HG02870 (cell line): ENCODE measurements at regions not wholly inside any gene's neighbourhood (a gene's known extent, or its start where the extent isn't known, plus 50 kb on each side); places are given as distances from the start of the nearest gene placed in this dataset.
"Not testable (repeated sequence)": the region's sequence is repeated elsewhere in the genome, so short reads cannot be mapped to it uniquely, and the experiment has no call there.

ENCODE experiments used
- ATAC-seq: cut with Tn5 transposase; IDR thresholded peaks from one replicate; pipeline ENCODE4 v1.9.1; 2021; ENCODE audit warnings: mild to moderate bottlenecking, moderate library complexity; ENCODE audit not compliant: unreplicated experiment

DNA sequence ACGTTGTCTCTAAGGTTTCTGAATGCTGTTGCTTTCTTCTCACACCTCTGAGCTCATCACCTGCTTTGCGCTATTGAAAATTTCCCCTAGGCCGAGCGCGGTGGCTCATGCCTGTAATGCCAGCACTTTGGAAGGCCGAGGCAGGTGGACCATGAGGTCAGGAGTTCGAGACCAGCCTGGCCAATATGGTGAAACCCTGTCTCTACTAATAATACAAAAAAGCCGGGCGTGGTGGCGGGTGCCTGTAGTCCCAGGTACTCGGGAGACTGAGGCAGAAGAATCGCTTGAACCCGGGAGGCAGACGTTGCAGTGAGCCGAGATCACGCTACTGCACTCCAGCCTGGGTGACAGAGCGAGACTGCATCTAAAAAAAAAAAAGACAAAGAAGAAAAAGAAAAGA lies 422.0 kb upstream of the DPH6 start:
- not testable (repeated sequence) for ATAC-seq

DNA sequence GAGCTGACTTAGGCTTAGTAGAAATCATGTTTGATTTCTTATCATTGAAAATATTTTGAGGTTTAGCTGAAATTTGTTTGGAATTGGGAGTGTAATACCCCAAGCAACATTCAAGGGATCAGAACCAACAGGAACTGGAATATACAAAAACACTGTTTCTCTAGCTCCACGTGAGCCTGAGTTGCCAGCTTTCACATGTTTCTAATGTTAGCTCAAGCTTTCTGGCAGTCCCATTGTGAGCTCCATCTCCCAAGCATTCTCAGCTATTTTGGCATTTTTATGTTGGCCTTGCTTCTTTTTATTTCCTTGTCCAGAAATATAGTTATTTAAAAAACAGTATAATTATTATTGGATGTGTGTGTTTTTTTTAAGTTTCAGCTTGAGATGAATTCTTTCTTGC lies 427.1 kb upstream of the DPH6 start:
- no peak for ATAC-seq

GRCh38 chr15:35974052-35974451 lies 428.1 kb upstream of the DPH6 start:
- no peak for ATAC-seq

GRCh38 chr15:35975941-35976340 lies 430.0 kb upstream of the DPH6 start:
- no peak for ATAC-seq

DNA sequence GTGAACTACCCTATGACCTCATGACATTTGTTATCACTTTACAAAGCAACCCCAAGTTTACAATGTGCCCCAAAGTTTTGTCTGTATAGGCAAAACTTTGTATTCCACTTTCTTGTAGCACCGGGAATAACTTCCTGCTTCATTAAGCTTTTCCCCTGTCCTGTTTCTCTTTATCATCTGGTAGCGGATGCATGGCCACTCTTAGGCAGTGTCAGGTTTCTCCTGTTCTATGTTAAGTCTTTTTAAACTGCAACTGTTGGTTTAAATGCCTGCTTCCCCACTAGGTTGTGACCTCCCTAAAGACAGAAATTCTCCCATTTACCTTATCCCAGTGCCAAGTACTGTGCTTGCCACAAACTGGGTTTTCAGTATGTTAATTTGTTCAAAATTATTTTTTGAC lies 433.6 kb upstream of the DPH6 start:
- no peak for ATAC-seq

GRCh38 chr15:35980719-35981118 lies 434.8 kb upstream of the DPH6 start:
- no peak for ATAC-seq

DNA sequence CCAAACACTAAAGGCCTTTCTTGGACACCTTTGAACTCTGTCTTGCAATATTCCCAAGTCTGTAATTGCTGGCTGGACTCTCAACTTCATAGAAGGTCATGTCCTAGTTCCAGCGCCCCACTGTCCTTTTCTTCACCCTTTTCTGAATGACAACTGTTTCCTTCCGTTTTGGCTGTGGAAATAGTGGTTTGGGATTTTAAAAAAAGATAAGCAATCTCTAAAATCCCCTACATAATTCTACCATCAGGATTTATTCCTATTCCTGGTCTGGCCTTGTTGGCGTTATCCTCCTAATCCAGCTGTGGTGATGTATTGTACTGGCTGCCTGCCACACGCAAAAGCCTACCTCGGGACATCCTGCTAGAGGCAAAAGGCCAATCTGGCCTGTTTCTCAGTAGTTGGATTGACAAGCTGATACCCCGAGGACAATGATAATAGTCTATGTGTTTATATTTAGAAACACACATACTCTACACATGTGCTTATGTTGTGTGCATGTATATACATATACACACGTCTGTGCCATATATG lies 440.3 kb upstream of the DPH6 start:
- ATAC-seq, result no peak

DNA sequence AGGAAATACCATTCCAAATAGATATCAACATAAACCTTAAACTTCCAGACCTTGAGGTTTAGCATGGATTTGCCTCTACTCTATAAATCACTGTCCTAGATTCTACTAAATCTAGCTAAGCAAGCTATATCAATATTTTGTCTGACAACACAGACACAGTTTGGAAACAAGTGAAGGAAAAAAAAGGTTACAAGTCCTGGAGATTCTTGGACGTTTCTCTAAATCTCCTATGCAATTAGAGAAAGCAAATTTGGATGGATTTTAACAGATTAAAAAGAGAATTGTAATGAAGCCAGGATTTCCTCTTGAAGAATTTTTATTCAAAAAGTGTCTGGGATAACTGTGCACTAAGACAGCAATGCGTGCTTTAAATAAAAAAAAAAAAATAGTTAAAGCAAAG lies 441.1 kb upstream of the DPH6 start:
- no peak for ATAC-seq

- no peak for ATAC-seq
Measured at GRCh38 chr15:35991386-35991785, 445.4 kb upstream of the DPH6 start.

- ATAC-seq, result no peak
Measured at GRCh38 chr15:35992791-35993190, 446.8 kb upstream of the DPH6 start.

DNA sequence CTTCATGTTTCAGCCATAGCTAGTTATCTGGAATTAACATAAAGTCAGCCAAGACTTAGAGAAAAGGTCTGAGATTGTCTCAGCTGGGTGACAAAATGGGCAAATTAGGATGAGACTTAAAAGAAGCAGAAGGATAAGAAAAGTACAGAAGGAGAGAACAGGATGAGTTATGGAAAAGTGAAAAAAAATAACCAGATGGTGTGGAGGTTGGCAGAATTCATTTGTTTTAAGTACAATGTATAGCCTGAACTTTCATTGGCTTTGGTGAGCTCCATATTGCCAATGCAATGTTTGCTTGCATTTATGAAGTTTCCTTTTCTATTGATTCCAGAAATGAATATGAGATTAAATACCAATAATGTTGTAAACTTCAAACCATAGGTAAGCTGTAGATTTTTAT lies 447.2 kb upstream of the DPH6 start:
- ATAC-seq, result no peak

GRCh38 chr15:35994876-35995275 lies 448.9 kb upstream of the DPH6 start:
- no peak for ATAC-seq

DNA sequence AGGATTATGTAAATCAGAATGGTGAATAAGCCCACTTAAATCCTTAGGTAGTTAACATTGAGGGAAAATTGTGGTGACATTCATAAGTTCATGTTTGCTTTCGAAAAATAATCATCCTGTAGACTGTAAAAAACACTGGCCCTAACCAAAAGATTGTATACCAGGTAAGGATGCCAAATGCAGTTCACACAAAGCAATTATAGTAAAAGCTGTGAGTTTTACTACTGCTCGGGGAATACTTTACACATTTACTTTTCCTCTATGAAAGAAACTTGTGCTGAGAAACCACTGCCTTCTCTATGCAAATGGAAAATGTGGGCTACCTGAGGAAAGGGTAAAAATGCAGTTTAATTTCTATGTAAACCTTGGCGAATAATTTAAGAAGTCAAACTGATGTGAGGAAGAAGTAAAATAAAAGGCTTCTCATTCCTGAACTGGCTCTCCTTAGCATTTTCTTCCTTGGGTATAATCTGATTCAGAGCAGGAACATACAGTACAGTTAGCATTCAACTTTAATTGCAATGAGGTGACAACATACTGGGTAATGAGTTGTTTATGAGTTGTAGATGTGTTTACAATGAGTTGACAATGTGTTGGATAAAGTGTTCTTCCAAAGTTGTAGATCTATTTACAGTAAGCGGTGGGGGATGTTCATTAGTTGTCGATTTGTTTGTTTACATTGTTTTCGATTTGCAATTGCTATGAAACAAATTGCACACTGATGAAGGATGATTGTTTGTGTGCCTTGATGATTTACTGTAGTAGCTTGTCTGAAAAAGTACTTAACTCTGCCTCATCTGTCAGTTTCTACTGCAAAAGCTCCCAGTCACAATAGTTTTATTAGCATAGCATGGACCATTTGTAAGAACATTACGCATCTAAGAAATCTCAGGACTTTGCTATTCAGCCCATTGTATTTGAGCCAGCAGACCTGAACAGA lies 453.0 kb upstream of the DPH6 start:
- no peak for ATAC-seq

DNA sequence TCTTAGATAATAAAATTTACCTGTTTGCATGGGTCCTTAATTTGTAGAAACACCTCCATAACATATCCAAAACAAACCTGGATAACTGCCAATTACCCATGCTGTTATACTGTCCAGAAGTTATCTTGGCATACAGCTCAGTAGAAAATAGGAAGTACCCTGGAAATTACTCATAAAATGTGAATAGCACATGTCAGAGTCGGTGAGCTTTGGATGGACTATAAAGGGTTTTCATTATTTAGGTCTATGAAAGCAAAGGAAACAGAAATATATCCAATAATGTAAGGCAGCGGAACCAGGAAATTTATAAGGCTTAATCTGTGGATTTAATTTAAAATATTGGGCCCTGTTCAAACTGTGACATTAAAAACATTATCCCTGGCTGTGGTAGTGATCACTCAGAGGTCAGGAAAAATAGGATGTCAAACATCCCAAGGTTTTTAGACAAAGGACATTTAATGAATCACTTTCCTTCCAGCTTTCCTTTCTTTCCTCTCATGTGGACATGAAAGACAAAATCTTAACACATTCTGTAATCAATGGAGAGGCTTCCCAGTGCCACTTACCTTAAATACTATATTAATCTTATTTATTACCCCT lies 459.0 kb upstream of the DPH6 start:
- ATAC-seq, result no peak

- no peak for ATAC-seq
Measured at GRCh38 chr15:36005542-36005941, 459.6 kb upstream of the DPH6 start.

GRCh38 chr15:36007699-36008098 lies 461.7 kb upstream of the DPH6 start:
- no peak for ATAC-seq

GRCh38 chr15:36008719-36009118 lies 462.8 kb upstream of the DPH6 start:
- no peak for ATAC-seq

DNA sequence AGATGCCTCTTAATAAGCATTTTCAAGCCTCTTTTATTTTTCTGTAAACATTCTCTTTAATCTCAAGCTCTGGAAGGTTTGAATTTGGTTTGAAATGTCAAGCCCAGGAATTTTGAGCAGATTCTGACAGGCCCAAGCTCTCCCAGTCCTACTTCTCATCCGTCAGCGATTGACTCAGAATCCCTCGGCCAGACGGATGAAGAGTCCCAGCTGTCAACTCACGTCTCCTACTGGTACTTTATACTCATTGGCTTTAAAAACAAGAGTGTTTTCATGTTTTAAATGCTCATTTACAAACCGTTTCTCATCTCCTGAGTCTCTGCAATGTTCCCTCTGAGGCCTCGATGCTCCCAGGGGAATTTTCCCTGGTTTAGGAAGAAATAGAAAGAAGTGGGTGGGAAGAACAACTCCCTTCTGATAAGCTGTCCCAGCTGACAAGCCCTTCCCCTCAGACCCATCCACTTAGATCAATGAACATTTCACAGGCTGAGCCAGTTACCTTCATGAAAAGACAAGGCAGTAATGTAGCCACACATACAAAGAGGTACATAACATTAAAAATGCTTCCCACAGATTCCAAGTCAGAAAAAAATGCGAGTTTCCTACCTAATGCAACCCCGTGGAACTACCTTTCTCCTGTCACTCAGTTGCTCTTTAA lies 478.2 kb upstream of the DPH6 start:
- ATAC-seq, result no peak

- no peak for ATAC-seq
Measured at GRCh38 chr15:36026627-36027283, 480.8 kb upstream of the DPH6 start.

- ATAC-seq, result no peak
Measured at GRCh38 chr15:36029606-36030210, 483.7 kb upstream of the DPH6 start.
